ENCODE measurements at regions not wholly inside any gene's neighbourhood (a gene's known extent, or its start where the extent isn't known, plus 50 kb on each side); places are given as distances from the start of the nearest gene placed in this dataset.
"Not testable (repeated sequence)": the region's sequence is repeated elsewhere in the genome, so short reads cannot be mapped to it uniquely, and the experiment has no call there.

DNA sequence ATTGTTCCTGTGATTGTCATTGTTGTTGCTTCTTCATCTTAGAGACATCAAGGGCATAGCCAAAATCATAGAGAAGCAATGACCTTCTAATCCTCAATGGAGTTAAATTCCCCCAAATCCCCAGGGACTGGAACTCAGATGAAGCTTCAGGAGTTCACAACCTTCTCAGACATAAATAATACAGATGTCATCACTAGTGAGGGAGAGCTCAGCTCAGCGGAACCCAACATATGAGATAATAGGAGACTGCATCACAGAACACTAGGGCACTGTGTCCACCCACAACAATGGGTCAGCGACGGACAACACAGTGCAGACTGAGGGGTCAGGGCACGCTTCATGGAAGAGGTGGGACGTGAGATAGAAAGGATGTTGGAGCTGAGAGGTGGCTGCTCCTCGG is 1290.4 kb upstream of the TMEM132C start:
- TF ChIP-seq, protein P1, sequence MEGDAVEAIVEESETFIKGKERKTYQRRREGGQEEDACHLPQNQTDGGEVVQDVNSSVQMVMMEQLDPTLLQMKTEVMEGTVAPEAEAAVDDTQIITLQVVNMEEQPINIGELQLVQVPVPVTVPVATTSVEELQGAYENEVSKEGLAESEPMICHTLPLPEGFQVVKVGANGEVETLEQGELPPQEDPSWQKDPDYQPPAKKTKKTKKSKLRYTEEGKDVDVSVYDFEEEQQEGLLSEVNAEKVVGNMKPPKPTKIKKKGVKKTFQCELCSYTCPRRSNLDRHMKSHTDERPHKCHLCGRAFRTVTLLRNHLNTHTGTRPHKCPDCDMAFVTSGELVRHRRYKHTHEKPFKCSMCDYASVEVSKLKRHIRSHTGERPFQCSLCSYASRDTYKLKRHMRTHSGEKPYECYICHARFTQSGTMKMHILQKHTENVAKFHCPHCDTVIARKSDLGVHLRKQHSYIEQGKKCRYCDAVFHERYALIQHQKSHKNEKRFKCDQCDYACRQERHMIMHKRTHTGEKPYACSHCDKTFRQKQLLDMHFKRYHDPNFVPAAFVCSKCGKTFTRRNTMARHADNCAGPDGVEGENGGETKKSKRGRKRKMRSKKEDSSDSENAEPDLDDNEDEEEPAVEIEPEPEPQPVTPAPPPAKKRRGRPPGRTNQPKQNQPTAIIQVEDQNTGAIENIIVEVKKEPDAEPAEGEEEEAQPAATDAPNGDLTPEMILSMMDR (IDR thresholded peaks at IDR 0.05): no peak
- H3K4me3 ChIP-seq: no peak overlapping the region
- H3K9me3 ChIP-seq: no peaks in the 10 kb centered on the region
- H3K27ac ChIP-seq: no peak overlapping the region
- no peaks in the 10 kb centered on the region for H3K4me1 ChIP-seq
- H3K27me3 ChIP-seq: no peaks in the 10 kb centered on the region
- H3K36me3 ChIP-seq: no peaks in the 10 kb centered on the region
- ATAC-seq: no peak
- intact Hi-C loops (cut with DNase I): no loop called here
- no peak for DNase-seq

DNA sequence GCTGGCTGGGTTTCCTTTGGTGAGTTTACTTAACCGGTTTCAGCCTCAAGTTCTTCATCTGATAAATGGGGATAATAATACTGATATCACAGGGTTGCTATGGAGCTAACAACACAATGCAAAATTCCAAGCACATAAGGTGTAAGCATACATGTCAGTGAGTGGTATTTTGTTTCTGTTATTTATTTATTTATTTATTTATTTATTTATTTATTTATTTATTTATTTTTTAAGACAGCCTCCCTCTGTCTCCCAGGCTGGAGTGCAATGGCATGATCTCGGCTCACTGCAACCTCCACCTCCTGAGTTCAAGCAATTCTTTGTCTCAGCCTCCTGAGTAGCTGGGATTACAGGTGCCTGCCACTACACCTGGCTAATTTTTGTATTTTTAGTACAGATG is 1287.4 kb upstream of the TMEM132C start:
- H3K36me3 ChIP-seq; DNase-seq; H3K27ac ChIP-seq; H3K27me3 ChIP-seq; intact Hi-C loops (cut with DNase I); ATAC-seq; H3K9me3 ChIP-seq; H3K4me1 ChIP-seq; H3K4me3 ChIP-seq: not testable (repeated sequence)

DNA sequence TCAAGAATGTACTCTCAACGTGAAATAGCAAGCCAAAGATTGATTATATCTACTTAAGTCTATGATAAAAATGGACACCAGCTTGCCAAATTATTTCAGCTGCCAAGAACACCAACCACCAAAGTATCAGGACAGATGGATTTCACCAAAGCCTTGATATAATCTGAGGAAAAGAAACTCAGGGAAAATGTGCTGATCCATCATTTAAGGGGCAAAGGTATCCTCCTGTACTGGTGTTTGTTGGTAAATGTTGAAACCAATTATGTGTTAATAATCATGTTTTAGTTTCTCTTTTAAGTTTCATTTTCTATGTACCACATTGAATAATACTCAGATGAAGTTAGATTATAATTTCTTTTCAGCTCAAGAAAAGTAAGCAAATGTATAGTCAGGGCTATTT is 1284.3 kb upstream of the TMEM132C start:
- ATAC-seq (no peak), DNase-seq (no peak)
- TF ChIP-seq, protein P1 (IDR thresholded peaks at IDR 0.05): no peak
- intact Hi-C loops (cut with DNase I): no loop called here
- no peak overlapping the region for H3K4me3 ChIP-seq
- H3K36me3 ChIP-seq: no peaks in the 10 kb centered on the region
- no peaks in the 10 kb centered on the region for H3K4me1 ChIP-seq
- no peaks in the 10 kb centered on the region for H3K9me3 ChIP-seq
- H3K27ac ChIP-seq: no peak overlapping the region
- H3K27me3 ChIP-seq: no peaks in the 10 kb centered on the region

DNA sequence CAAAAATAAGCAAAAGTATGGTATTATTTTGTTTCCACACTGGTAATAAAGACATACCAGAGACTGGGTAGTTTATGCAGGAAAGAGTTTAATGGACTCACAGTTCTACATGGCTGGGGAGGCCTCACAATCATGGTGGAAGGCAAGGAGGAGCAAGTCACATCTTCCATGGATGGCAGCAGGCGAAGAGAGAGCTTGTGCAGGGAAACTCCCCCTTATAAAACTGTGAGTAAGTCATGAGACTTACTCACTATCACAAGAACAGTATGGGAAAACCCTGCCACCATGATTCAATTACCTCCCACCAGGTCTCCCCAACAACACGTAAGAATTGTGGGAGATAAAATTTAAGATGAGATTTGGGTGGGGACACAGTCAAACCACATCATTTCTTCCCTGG is 1283.2 kb upstream of the TMEM132C start:
- H3K27me3 ChIP-seq, ATAC-seq: not testable (repeated sequence)

DNA sequence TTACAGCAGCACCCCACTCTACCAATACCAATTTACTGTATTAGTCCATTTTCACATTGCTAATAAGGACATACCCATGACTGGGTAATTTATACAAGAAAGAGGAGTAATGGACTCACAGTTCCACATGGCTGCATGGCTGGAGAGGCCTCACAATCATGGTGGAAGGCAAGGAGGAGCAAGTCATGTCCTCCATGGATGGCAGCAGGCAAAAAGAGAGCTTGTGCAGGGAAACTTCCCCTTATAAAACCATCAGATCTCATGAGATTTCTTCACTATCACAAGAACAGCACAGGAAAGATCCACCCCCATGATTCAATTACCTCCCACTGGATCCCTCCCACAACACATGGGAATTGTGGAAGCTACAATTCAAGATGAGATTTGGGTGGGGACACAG is 1281.3 kb upstream of the TMEM132C start:
- ATAC-seq; H3K27me3 ChIP-seq; H3K4me1 ChIP-seq; DNase-seq; H3K27ac ChIP-seq; H3K9me3 ChIP-seq; intact Hi-C loops (cut with DNase I); H3K36me3 ChIP-seq; H3K4me3 ChIP-seq: not testable (repeated sequence)

More for the DNA sequence above, 1283.2 kb upstream of the TMEM132C start:
- H3K36me3 ChIP-seq; H3K9me3 ChIP-seq; H3K4me1 ChIP-seq; H3K4me3 ChIP-seq; DNase-seq; intact Hi-C loops (cut with DNase I); H3K27ac ChIP-seq: not testable (repeated sequence)

DNA sequence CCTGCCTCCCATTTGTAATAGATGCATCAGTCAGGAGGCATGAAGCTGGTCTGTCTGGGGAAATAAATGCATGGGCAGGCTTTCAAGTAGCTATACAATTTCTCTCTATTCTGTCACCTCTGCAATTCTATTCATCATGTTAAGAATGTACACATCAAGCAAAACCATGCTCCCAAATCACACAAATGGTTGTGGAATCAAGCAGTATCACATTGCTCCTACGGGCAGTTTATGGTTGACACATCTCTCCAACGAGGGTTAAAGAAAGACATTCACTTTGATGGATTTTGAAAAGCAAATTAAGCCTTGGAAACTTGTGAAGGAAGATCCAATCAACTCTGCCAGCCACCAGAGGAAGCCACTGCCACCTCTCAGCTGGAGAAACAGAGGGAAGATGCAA is 1277.4 kb upstream of the TMEM132C start:
- DNase-seq: no peak
- intact Hi-C loops (cut with DNase I): no loop called here
- TF ChIP-seq, protein P1 (IDR thresholded peaks at IDR 0.05): no peak

DNA sequence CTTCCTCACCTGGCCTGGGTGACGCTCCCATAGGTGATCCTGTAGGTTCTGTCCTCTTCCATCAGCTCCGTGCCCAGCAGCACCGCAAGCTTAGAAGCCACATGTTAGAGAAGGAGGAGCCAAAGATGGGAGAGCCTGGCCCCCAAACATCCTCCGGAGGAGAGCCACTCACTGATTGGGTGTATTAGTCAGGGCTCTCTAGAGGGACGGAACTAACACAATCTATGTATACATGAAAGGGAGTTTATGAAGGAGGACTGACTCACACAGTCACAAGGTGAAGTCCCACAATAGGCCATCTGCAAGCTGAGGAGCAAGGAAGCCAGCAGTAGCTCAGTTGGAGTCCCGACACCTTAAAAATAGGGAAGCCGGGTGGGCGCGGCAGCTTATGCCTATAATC is 1273.1 kb upstream of the TMEM132C start:
- ATAC-seq (no peak), DNase-seq (no peak)
- Histone ChIP-seq H3K4me1 (no peaks in the 10 kb centered on the region), H3K4me3 (no peak overlapping the region), H3K27me3 (no peaks in the 10 kb centered on the region), H3K36me3 (no peaks in the 10 kb centered on the region), H3K9me3 (no peaks in the 10 kb centered on the region), H3K27ac (no peak overlapping the region)
- TF ChIP-seq, protein P1 (IDR thresholded peaks at IDR 0.05): no peak
- intact Hi-C loops (cut with DNase I): no loop called here

More for the DNA sequence above, 1277.4 kb upstream of the TMEM132C start:
- no peak for ATAC-seq
- Histone ChIP-seq H3K4me1 (no peaks in the 10 kb centered on the region), H3K36me3 (no peaks in the 10 kb centered on the region), H3K9me3 (no peaks in the 10 kb centered on the region), H3K4me3 (no peak overlapping the region), H3K27me3 (no peaks in the 10 kb centered on the region), H3K27ac (no peak overlapping the region)

All from upper lobe of right lung (tissue), 1 donor.